ENCODE measurements at regions not wholly inside any gene's neighbourhood (a gene's known extent, or its start where the extent isn't known, plus 50 kb on each side); places are given as distances from the start of the nearest gene placed in this dataset.

DNA sequence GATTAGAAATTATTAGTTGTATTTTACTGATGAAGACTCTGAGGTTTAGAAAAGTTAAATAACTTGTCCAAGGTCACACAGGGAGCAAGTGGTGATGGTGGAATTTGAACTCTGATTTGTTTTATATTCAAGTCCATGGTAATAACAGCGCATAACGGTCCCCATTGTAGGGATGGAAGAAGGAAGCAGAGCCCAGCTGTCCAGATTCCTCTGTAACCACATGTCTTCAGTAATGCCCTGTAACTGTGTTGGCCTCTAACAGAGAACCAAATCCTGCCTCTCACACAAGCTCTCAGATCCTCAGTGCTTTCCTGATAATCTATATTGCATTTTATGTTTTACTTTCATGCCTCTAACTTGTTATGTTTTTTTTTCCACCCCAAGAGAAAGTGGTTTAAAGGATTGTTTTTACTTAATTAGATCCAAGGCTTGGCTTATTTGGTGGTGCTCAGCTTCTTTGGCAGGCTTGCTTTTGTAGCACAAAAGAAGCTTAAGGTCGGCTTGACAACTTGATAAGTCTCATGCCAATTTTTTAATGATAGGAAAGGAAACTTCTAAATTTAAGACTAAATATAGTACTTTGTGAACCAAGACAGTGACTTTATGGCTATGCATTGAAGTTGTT is 105.1 kb upstream of the SEL1L start:
- Mint-ChIP-seq H3K4me3 (no peak overlapping the region), H3K9me3 (peaks cover 0 to 2% (median 0%) of the 10 kb centered on the region in 7 donors), H3K27me3 (no peaks in the 10 kb centered on the region), H3K4me1 (no peaks in the 10 kb centered on the region), H3K36me3 (no peaks in the 10 kb centered on the region), H3K27ac (no peak overlapping the region)
- ATAC-seq (ENCODE audit: low read depth in 2 of 2) (no peak), DNase-seq (no peak)

DNA sequence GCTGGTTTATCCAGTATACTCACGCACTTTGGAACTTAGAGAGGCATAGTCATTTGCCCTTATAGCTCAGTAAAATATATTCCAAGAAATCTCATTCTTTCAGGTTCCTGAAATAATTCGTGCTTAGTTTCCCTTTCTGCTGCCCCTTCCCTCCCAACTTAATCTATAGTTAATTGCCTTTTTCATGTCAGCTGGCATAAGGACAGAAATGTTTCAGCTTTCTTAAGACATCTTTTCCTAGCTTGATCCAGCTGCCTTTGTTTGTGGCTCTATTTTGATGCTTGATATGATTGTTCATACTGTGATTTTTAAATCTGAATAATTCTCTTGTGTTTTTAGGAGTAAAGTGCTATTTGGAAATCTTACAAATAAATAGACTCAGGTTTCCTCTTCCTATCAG is 120.0 kb upstream of the SEL1L start:
- no peaks in the 10 kb centered on the region for H3K4me1 Mint-ChIP-seq
- DNase-seq, result no peak
- H3K36me3 Mint-ChIP-seq, result no peaks in the 10 kb centered on the region
- H3K4me3 Mint-ChIP-seq, result no peak overlapping the region
- peaks cover 4 to 19% (median 11%) of the 10 kb centered on the region in 7 donors for H3K9me3 Mint-ChIP-seq
- ATAC-seq (ENCODE audit: low read depth in 2 of 2), result no peak
- no peak overlapping the region for H3K27ac Mint-ChIP-seq
- H3K27me3 Mint-ChIP-seq, result peaks cover 0 to 7% (median 0%) of the 10 kb centered on the region in 3 donors

DNA sequence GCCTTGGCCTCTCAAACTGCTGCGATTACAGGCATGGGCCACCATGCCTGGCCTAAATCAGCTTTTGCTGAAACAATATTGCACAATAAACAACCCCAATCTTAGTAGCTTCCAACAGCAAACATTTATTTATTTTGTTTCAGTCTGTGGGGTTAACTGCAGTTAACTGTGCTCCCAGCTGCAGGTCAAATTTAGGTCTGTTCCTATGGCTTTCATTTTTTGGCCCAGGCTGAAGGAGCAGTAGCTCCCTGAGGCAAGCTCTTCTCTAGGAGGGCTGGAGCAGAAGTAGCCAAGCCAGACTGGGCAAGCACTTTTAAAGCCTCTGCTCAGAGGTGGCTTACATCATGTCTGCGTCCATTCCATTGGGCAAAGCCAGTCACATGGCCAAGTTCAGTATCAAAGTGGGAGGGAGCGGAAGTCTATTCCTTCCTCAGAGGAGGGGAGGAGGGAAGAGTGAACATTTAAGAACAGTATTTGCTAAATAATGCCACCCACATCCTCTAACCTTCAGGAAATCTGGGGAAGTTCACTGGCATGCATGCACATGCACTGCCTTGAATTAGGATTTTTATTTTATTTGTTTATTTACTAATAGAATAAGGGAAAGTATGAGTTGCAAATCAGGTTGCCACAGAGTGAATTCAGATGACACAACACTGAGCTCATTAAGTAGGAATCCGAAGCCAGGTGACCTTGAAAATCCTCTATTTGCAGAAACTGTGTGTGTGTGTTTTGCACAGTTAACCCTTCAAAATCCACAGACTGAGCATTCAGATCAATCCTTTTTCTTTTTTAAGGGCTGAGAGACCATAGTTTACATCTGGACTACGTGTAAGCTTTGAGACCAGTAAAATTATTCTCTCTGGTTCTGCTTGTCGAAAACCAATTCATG is 122.0 kb upstream of the SEL1L start:
- no peak overlapping the region for H3K4me3 Mint-ChIP-seq

DNA sequence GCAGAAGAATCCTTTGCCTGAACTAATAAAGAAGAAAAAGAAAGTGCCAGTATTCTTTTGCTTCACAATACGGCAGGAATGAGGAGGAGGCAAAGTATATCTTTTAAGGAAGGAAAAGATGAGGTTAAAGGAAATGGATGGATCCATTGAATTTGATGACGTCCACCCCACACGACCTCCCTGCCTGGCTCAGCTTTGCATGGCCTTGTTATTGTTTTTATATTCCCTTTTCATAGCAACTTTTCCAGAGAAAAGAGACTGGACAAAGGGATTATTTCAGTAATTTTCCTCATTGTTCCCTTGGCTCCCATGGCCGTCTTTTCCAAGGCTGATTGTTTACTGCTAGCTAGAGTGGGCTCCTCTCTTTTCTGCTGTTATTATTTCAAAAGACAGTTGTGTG is 123.2 kb upstream of the SEL1L start:
- Mint-ChIP-seq H3K4me3 (no peak overlapping the region), H3K27ac (no peak overlapping the region), H3K9me3 (peaks cover 7 to 15% (median 9%) of the 10 kb centered on the region in 7 donors), H3K4me1 (no peaks in the 10 kb centered on the region), H3K27me3 (peaks cover 0 to 8% (median 0%) of the 10 kb centered on the region in 3 donors), H3K36me3 (no peaks in the 10 kb centered on the region)
- no peak for ATAC-seq (ENCODE audit: low read depth in 2 of 2)
- DNase-seq, result no peak

More for the DNA sequence above, 122.0 kb upstream of the SEL1L start:
- Mint-ChIP-seq H3K27me3 (peaks cover 0 to 8% (median 0%) of the 10 kb centered on the region in 3 donors), H3K36me3 (no peaks in the 10 kb centered on the region), H3K4me1 (no peaks in the 10 kb centered on the region), H3K9me3 (peaks cover 4 to 15% (median 9%) of the 10 kb centered on the region in 7 donors), H3K27ac (no peak overlapping the region)
- DNase-seq (no peak), ATAC-seq (ENCODE audit: low read depth in 2 of 2) (no peak)

DNA sequence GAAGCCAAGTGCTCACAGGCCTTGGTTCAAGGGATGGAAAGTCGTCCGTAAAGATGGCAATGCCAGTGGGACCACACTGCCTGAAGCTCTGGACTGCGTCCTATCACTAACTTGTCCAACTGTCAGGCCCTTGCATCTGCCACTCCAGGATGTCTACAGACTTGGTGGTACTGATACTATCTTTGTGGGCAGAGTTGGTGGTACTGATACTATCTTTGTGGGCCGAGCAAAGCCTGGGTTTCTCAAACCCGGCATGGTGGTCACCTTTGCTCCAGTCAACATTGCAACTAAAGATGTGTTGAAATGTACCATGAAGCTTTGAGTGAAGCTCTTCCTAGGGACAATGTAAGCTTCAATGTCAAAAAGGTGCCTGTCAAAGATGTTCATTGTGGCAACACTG is 128.4 kb upstream of the SEL1L start:
- H3K36me3 Mint-ChIP-seq, result no peaks in the 10 kb centered on the region
- no peak for ATAC-seq (ENCODE audit: low read depth in 2 of 2)
- H3K27me3 Mint-ChIP-seq, result peaks cover 0 to 8% (median 0%) of the 10 kb centered on the region in 3 donors
- DNase-seq, result no peak
- H3K27ac Mint-ChIP-seq, result no peak overlapping the region
- H3K9me3 Mint-ChIP-seq, result peaks cover 0 to 4% (median 2%) of the 10 kb centered on the region in 7 donors
- no peak overlapping the region for H3K4me3 Mint-ChIP-seq
- no peaks in the 10 kb centered on the region for H3K4me1 Mint-ChIP-seq

DNA sequence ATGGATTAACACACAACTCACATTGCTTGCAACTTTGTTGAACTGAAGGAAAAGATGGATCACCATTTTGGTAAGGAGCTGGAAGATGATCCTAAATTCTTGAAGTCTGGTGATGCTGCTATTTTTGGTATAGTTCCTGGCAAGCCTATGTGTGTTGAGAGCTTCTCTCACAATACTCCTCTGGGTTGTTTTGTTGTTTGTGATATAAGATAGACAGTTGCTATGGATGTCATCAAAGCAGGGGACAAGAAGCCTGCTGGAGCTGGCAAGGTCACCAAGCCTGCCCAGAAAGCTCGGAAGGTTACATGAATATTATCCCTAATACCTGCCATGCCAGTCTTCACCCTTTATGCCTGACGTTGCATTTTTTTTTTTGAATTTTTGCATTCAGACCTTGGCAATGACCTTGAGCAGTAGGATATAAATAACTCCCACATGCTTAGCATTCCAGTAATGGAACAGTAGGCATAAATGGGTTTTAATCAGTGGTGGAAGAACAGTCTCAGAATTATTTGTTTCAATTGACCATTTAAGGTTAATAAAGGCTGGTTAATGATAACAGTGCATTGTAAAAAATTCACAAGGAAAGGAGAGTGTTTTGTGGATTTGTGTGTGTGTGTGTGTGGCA is 129.0 kb upstream of the SEL1L start:
- H3K27ac Mint-ChIP-seq, result no peak overlapping the region

DNA sequence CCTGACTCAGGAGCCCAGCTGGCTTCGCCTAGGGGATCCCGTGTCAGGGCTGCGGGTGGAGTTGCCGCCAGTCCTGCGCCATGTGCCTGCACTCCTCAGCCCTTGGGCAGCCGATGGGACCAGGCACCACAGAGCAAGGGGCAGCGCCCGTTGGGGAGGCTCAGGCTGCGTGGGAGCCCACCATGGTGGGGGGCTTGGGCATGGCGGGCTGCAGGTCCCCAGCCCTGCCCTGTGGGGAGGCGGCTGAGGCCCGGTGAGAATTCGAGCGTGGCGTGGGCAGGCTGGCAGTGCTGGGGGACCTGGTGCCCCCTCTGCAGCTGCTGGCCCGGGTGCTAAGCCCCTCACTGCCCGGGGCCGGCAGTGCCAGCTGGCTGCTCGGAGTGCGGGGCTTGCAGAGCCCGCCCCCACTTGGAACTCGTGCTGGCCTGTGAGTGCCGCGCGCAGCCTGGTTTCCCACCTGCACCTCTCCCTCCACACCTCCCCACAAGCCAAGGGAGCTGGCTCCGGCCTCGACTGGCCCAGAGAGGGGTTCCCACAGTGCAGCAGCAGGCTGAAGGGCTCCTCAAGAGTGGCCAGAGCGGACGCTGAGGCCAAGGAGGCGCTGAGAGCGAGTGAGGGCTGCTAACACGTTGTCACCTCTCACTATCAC is 135.1 kb upstream of the SEL1L start:
- Mint-ChIP-seq H3K4me1 (no peaks in the 10 kb centered on the region), H3K9me3 (peaks cover 2 to 21% (median 2%) of the 10 kb centered on the region in 7 donors), H3K36me3 (no peaks in the 10 kb centered on the region), H3K4me3 (no peak overlapping the region), H3K27me3 (no peaks in the 10 kb centered on the region), H3K27ac (no peak overlapping the region)
- ATAC-seq (ENCODE audit: low read depth in 2 of 2) (no peak), DNase-seq (no peak)

More for the DNA sequence above, 129.0 kb upstream of the SEL1L start:
- no peaks in the 10 kb centered on the region for H3K4me1 Mint-ChIP-seq
- peaks cover 0 to 6% (median 4%) of the 10 kb centered on the region in 7 donors for H3K9me3 Mint-ChIP-seq
- no peak overlapping the region for H3K4me3 Mint-ChIP-seq
- DNase-seq (no peak), ATAC-seq (ENCODE audit: low read depth in 2 of 2) (no peak)
- peaks cover 0 to 8% (median 0%) of the 10 kb centered on the region in 3 donors for H3K27me3 Mint-ChIP-seq
- no peaks in the 10 kb centered on the region for H3K36me3 Mint-ChIP-seq

DNA sequence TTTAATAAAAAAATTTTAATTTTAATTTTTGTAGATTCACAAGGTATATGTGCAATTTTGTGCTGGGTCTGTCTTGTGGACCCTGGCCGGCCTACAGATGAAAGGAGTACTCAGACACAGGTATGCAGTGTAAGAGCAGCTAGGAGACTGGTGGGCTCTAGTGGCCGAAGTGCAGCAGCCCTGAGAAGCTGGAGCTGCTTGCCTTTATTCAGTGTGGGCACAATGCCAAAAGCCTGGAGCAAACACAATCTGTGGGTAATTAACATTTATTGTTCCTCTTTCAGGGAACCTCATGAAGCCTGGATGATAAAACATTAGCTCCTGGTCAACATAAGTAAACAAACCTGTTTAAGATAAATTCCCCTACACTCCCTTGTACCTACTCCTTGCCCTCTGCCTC is 135.7 kb upstream of the SEL1L start:
- H3K4me1 Mint-ChIP-seq, result no peaks in the 10 kb centered on the region
- no peak overlapping the region for H3K27ac Mint-ChIP-seq
- no peaks in the 10 kb centered on the region for H3K27me3 Mint-ChIP-seq
- H3K36me3 Mint-ChIP-seq, result no peaks in the 10 kb centered on the region
- no peak for DNase-seq
- H3K9me3 Mint-ChIP-seq, result peaks cover 1 to 21% (median 2%) of the 10 kb centered on the region in 7 donors
- ATAC-seq (ENCODE audit: low read depth in 2 of 2), result no peak
- H3K4me3 Mint-ChIP-seq, result no peak overlapping the region

DNA sequence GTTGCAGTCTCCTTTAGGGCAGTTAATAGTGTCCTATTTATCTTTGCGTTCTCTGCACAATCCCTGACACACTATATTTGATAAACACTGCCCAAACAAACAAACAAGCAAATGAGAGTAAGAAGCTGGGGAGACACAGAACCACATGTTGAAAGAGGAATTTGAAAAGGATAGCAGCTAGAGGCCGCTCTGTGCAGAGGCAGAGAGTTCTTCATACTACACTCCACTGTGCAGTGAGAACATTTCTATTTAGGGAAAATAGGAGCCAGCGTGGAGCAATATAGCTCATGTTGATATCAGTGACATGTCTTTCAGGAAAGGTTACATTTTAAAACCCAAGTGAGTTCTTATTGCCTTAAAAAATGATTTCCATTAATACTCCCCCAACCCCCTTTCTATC is 140.3 kb upstream of the SEL1L start:
- Mint-ChIP-seq H3K4me1 (no peaks in the 10 kb centered on the region), H3K27ac (no peak overlapping the region), H3K4me3 (no peak overlapping the region), H3K36me3 (no peaks in the 10 kb centered on the region), H3K27me3 (no peaks in the 10 kb centered on the region), H3K9me3 (peaks cover 2 to 17% (median 7%) of the 10 kb centered on the region in 7 donors)
- DNase-seq, result no peak
- ATAC-seq (ENCODE audit: low read depth in 2 of 2), result no peak

DNA sequence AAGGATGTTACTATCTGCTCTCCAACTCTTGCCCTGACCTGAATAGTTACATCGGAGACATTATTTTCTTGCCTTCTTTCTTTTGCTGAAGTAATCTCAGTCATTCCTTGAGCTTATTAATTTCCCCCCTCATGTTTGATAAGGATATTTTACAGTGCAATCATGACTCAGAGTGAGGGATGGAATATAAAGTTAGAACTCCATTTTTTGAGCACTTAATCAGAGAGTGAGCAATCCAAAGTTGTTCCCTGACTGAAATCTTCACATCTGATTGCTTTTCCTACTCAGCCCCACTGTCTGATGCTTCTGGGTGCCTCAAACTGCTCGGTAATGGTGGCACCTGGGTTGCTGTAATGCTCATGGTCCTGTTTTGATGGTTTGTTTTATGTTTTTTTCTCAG is 142.7 kb upstream of the SEL1L start:
- H3K9me3 Mint-ChIP-seq, result peaks cover 0 to 12% (median 6%) of the 10 kb centered on the region in 7 donors
- no peak for DNase-seq
- no peak overlapping the region for H3K4me3 Mint-ChIP-seq
- H3K27ac Mint-ChIP-seq, result no peak overlapping the region
- no peaks in the 10 kb centered on the region for H3K4me1 Mint-ChIP-seq
- H3K36me3 Mint-ChIP-seq, result no peaks in the 10 kb centered on the region
- no peaks in the 10 kb centered on the region for H3K27me3 Mint-ChIP-seq
- ATAC-seq (ENCODE audit: low read depth in 2 of 2), result no peak

DNA sequence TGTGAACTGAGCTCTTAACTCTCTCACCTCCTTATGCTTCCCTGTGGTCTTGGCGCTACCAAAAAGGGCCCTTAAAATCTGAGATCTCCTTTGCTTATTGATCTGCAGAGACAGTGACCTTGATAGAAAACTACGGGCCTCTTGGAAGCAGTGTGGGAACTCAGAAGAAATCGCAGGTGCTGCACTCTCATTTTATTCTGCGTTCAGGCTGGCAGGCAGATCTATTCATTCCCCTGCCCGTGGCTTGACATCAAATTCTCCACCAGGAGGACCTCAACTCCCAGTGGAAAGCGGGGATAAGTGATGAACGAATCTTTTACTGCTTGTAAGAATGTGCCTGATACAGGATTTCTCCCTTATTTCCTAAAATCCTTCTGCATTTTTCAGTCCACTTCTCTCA is 143.2 kb upstream of the SEL1L start:
- no peaks in the 10 kb centered on the region for H3K36me3 Mint-ChIP-seq
- no peak overlapping the region for H3K4me3 Mint-ChIP-seq
- H3K4me1 Mint-ChIP-seq, result no peaks in the 10 kb centered on the region
- no peaks in the 10 kb centered on the region for H3K27me3 Mint-ChIP-seq
- DNase-seq (no peak), ATAC-seq (ENCODE audit: low read depth in 2 of 2) (no peak)
- no peak overlapping the region for H3K27ac Mint-ChIP-seq
- H3K9me3 Mint-ChIP-seq, result peaks cover 0 to 12% (median 6%) of the 10 kb centered on the region in 7 donors

DNA sequence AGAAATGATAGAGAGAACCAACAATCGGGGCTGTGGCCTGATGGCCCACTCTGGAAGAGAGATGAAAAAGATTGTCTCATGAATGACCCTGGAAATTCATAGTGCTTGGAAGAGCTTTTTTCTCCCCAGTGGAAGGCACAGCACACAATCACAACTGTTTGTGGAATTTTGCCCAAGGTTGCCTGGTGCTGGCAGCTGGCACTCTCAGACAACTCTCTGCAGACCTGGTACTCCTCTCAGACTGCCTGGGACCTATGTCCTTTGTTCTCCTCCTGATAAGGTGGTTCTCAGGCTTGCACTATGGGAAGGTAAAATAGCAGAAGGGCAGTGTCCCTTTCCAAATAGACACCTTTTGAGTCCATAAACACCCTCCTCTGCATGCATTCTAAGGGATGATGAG is 144.1 kb upstream of the SEL1L start:
- no peaks in the 10 kb centered on the region for H3K4me1 Mint-ChIP-seq
- no peak overlapping the region for H3K27ac Mint-ChIP-seq
- ATAC-seq (ENCODE audit: low read depth in 2 of 2) (no peak), DNase-seq (no peak)
- peaks cover 0 to 12% (median 6%) of the 10 kb centered on the region in 7 donors for H3K9me3 Mint-ChIP-seq
- no peak overlapping the region for H3K4me3 Mint-ChIP-seq
- H3K27me3 Mint-ChIP-seq, result no peaks in the 10 kb centered on the region
- no peaks in the 10 kb centered on the region for H3K36me3 Mint-ChIP-seq

DNA sequence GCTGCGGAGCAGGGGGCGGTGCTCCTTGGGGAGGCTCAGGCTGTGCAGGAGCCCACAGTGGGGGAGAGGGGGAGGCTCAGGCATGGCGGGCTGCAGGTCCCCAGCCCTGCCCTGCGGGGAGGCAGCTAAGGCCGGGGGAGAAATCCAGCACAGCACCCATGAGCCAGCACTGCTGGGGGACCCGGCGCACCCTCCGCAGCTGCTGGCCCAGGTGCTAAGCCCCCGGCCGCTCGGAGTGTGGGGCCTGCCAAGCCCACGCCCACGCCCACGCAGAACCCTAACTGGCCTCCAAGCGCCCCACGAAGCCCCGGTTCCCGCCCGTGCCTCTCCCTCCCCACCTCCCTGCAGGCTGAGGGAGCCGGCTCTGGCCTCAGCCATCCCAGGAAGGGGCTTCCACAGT is 145.6 kb upstream of the SEL1L start:
- Mint-ChIP-seq H3K9me3 (peaks cover 3 to 12% (median 6%) of the 10 kb centered on the region in 7 donors), H3K36me3 (no peaks in the 10 kb centered on the region), H3K27me3 (no peaks in the 10 kb centered on the region), H3K4me3 (no peak overlapping the region), H3K27ac (no peak overlapping the region), H3K4me1 (no peaks in the 10 kb centered on the region)
- DNase-seq, result no peak
- no peak for ATAC-seq (ENCODE audit: low read depth in 2 of 2)
